ENCODE measurements at regions not wholly inside any gene's neighbourhood (a gene's known extent, or its start where the extent isn't known, plus 50 kb on each side); places are given as distances from the start of the nearest gene placed in this dataset.

- no peaks in the 10 kb centered on the region for H3K79me2 ChIP-seq (ENCODE audit: insufficient read depth, low read length)
- H3K4me1 ChIP-seq (ENCODE audit: insufficient read depth, low read length, severe bottlenecking) = no peaks in the 10 kb centered on the region
- no peaks in the 10 kb centered on the region for H3K9me3 ChIP-seq (ENCODE audit: low read length)
- no peak overlapping the region for H3K4me2 ChIP-seq (ENCODE audit: low read length)
- TF ChIP-seq EZH2 (IDR thresholded peaks at IDR 0.05; ENCODE audit: borderline replicate concordance, low read length) (no peak), CTCF (IDR thresholded peaks at IDR 0.05; ENCODE audit: low read length) (no peak)
- H3K9ac ChIP-seq (ENCODE audit: low read length) = no peak overlapping the region
- no peak overlapping the region for H3K4me3 ChIP-seq (ENCODE audit: low read depth, low read length, poor library complexity, severe bottlenecking)
- H2AFZ ChIP-seq (ENCODE audit: low read length) = no peak overlapping the region
- H3K36me3 ChIP-seq (ENCODE audit: insufficient read depth, low read length) = no peaks in the 10 kb centered on the region
- H3K27ac ChIP-seq (ENCODE audit: low read depth, low read length, poor library complexity, severe bottlenecking) = no peak overlapping the region
- no peaks in the 10 kb centered on the region for H3K9me2 ChIP-seq (ENCODE audit: low read depth, low read length)
- no peaks in the 10 kb centered on the region for H3F3A ChIP-seq (ENCODE audit: insufficient read depth, low read length)
- no peaks in the 10 kb centered on the region for H4K20me1 ChIP-seq (ENCODE audit: insufficient read depth, low read length)
- no peaks in the 10 kb centered on the region for H3K27me3 ChIP-seq (ENCODE audit: insufficient read depth, low read length)
Measured at GRCh38 chr2:234772733-234773060, 179.1 kb upstream of the SH3BP4 start.

- no peaks in the 10 kb centered on the region for H3K79me2 ChIP-seq (ENCODE audit: insufficient read depth, low read length)
- no peak overlapping the region for H3K4me2 ChIP-seq (ENCODE audit: low read length)
- no peaks in the 10 kb centered on the region for H3F3A ChIP-seq (ENCODE audit: insufficient read depth, low read length)
- H3K27ac ChIP-seq (ENCODE audit: low read depth, low read length, poor library complexity, severe bottlenecking) = no peak overlapping the region
- no peaks in the 10 kb centered on the region for H3K4me1 ChIP-seq (ENCODE audit: insufficient read depth, low read length, severe bottlenecking)
- no peaks in the 10 kb centered on the region for H3K9me3 ChIP-seq (ENCODE audit: low read length)
- TF ChIP-seq EZH2 (IDR thresholded peaks at IDR 0.05; ENCODE audit: borderline replicate concordance, low read length) (no peak), CTCF (IDR thresholded peaks at IDR 0.05; ENCODE audit: low read length) (no peak)
- no peak overlapping the region for H3K9ac ChIP-seq (ENCODE audit: low read length)
- no peaks in the 10 kb centered on the region for H3K36me3 ChIP-seq (ENCODE audit: insufficient read depth, low read length)
- H3K4me3 ChIP-seq (ENCODE audit: low read depth, low read length, poor library complexity, severe bottlenecking) = no peak overlapping the region
- H3K9me2 ChIP-seq (ENCODE audit: low read depth, low read length) = no peaks in the 10 kb centered on the region
- no peak overlapping the region for H2AFZ ChIP-seq (ENCODE audit: low read length)
- H4K20me1 ChIP-seq (ENCODE audit: insufficient read depth, low read length) = no peaks in the 10 kb centered on the region
- no peaks in the 10 kb centered on the region for H3K27me3 ChIP-seq (ENCODE audit: insufficient read depth, low read length)
Measured at GRCh38 chr2:234771980-234772732, 179.7 kb upstream of the SH3BP4 start.

- no peak overlapping the region for H2AFZ ChIP-seq (ENCODE audit: low read length)
- H3K36me3 ChIP-seq (ENCODE audit: insufficient read depth, low read length) = no peaks in the 10 kb centered on the region
- TF ChIP-seq EZH2 (IDR thresholded peaks at IDR 0.05; ENCODE audit: borderline replicate concordance, low read length) (no peak), CTCF (IDR thresholded peaks at IDR 0.05; ENCODE audit: low read length) (no peak)
- H4K20me1 ChIP-seq (ENCODE audit: insufficient read depth, low read length) = no peaks in the 10 kb centered on the region
- H3K27me3 ChIP-seq (ENCODE audit: insufficient read depth, low read length) = no peaks in the 10 kb centered on the region
- H3K27ac ChIP-seq (ENCODE audit: low read depth, low read length, poor library complexity, severe bottlenecking) = no peak overlapping the region
- no peaks in the 10 kb centered on the region for H3F3A ChIP-seq (ENCODE audit: insufficient read depth, low read length)
- H3K4me2 ChIP-seq (ENCODE audit: low read length) = no peak overlapping the region
- no peaks in the 10 kb centered on the region for H3K79me2 ChIP-seq (ENCODE audit: insufficient read depth, low read length)
- H3K4me1 ChIP-seq (ENCODE audit: insufficient read depth, low read length, severe bottlenecking) = no peaks in the 10 kb centered on the region
- no peak overlapping the region for H3K4me3 ChIP-seq (ENCODE audit: low read depth, low read length, poor library complexity, severe bottlenecking)
- H3K9ac ChIP-seq (ENCODE audit: low read length) = no peak overlapping the region
- no peaks in the 10 kb centered on the region for H3K9me2 ChIP-seq (ENCODE audit: low read depth, low read length)
- no peaks in the 10 kb centered on the region for H3K9me3 ChIP-seq (ENCODE audit: low read length)
Measured at GRCh38 chr2:234771176-234771575, 180.6 kb upstream of the SH3BP4 start.

All from OCI-LY1 (cell line).